Tibial nerve (tissue), 4 donors: ENCODE measurements at regions not wholly inside any gene's neighbourhood (a gene's known extent, or its start where the extent isn't known, plus 50 kb on each side); places are given as distances from the start of the nearest gene placed in this dataset.

Source experiments
- DNase-seq, 2 donors: peaks; one replicate each; pipeline ENCODE4 v3.0.0-alpha.2; 2019; ENCODE audit warnings: low spot score in 2 of 2
- H3K27ac ChIP-seq, 4 donors: fragments of 200-600 bp; sonication (generic) in 3 of 4; one replicate each; pipeline ENCODE4 v1.5.1; 2017 to 2019; ENCODE audit warnings: mild to moderate bottlenecking in 1 of 4
- H3K27me3 ChIP-seq, 2 donors: fragments of 200-600 bp; sonication (generic) in 1 of 2; one replicate each; pipeline versions ENCODE4 v1.5.1 to v1.6.0; 2017 to 2019
- H3K36me3 ChIP-seq, 3 donors: fragments of 200-600 bp; sonication (generic); one replicate each; pipeline ENCODE4 v1.5.1; 2018 to 2019
- H3K4me1 ChIP-seq, 4 donors: fragments of 200-600 bp; sonication (generic) in 3 of 4; one replicate each; pipeline ENCODE4 v1.5.1; 2017 to 2019
- H3K4me3 ChIP-seq, 4 donors: fragments of 200-600 bp; sonication (generic) in 3 of 4; one replicate each; pipeline ENCODE4 v1.5.1; 2017 to 2019; ENCODE audit warnings: mild to moderate bottlenecking in 1 of 4, moderate library complexity in 1 of 4
- H3K9me3 ChIP-seq, 4 donors: fragments of 200-600 bp; sonication (generic) in 3 of 4; one replicate each; pipeline ENCODE4 v1.5.1; 2017 to 2019
- EP300 ChIP-seq, 2 donors: sonication (generic); formaldehyde crosslinking; IDR thresholded peaks; one replicate each; pipeline ENCODE4 v1.6.1; 2017; ENCODE audit warnings: antibody characterized with exemption in 2 of 2, mild to moderate bottlenecking in 1 of 2
- POLR2A ChIP-seq, 2 donors: fragments of 450-650 bp; IDR thresholded peaks; one replicate each; pipeline ENCODE4 v1.6.1; 2017; ENCODE audit warnings: antibody characterized with exemption in 2 of 2, mild to moderate bottlenecking in 2 of 2, moderate library complexity in 2 of 2
- WGBS, 2 donors: methylation state at CpG; one replicate each; pipeline ENCODE4 v1.1.5; 2018; 5-methylcytosine and 5-hydroxymethylcytosine counted together
- TF ChIP-seq, protein P1 (sequence below), 5 experiments: fragments of 200-600 bp in 3 of 5; fragments of 450-650 bp in 2 of 5; sonication (generic) in 3 of 5; IDR thresholded peaks; one replicate each; pipeline ENCODE4 v1.5.1; 2016 to 2019; ENCODE audit warnings: antibody characterized with exemption in 5 of 5, mild to moderate bottlenecking in 3 of 5, moderate library complexity in 2 of 5

DNA sequence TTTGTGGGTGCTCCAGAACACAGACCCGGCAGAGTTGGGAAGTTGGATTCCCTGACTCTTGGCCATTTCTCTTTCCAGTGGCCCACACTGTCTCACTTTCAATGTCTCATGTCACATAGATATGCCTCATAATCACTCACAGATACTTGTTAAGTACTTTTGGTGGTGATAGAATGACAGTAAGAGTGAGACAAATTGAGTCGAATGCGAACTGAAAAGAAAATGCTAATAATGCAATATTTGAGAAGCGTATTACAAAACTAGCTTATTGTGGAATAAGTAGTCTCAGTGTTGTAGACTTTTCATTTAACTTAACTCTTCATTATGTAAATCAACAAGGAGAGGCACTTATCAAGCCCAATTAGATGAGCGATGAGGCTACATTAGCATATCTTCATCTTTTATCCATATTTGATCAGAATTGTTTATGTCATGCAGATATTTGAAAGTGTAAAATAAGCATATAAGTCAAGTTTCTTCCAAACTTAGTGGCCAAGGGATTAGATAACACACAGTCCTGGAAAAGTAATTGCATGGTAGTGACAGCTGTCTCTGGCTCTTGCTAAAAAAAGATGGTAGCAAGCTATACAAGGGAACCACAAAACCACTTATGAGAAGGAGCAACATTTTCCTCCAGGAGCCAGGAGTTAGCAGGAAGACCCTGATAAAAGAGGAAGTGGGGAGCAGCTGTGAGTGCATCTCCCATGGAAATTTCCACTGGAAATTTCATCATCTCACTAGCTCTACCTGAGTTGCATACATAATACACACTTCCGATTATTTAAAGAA, 243.6 kb downstream of the ARRDC4 start:
- no peak for DNase-seq
- 91 to 94% methylated on average over 6 of the region's 6 CpGs for WGBS, 2 donors
- Histone ChIP-seq H3K36me3 (no peaks in the 10 kb centered on the region), H3K4me3 (no peak overlapping the region), H3K27me3 (no peaks in the 10 kb centered on the region), H3K27ac (no peak overlapping the region), H3K4me1 (no peaks in the 10 kb centered on the region), H3K9me3 (no peaks in the 10 kb centered on the region)
- TF ChIP-seq EP300 (IDR thresholded peaks at IDR 0.05) (no peak), POLR2A (IDR thresholded peaks at IDR 0.05) (no peak)
- TF ChIP-seq, protein P1, sequence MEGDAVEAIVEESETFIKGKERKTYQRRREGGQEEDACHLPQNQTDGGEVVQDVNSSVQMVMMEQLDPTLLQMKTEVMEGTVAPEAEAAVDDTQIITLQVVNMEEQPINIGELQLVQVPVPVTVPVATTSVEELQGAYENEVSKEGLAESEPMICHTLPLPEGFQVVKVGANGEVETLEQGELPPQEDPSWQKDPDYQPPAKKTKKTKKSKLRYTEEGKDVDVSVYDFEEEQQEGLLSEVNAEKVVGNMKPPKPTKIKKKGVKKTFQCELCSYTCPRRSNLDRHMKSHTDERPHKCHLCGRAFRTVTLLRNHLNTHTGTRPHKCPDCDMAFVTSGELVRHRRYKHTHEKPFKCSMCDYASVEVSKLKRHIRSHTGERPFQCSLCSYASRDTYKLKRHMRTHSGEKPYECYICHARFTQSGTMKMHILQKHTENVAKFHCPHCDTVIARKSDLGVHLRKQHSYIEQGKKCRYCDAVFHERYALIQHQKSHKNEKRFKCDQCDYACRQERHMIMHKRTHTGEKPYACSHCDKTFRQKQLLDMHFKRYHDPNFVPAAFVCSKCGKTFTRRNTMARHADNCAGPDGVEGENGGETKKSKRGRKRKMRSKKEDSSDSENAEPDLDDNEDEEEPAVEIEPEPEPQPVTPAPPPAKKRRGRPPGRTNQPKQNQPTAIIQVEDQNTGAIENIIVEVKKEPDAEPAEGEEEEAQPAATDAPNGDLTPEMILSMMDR (IDR thresholded peaks at IDR 0.05) = no peak

DNA sequence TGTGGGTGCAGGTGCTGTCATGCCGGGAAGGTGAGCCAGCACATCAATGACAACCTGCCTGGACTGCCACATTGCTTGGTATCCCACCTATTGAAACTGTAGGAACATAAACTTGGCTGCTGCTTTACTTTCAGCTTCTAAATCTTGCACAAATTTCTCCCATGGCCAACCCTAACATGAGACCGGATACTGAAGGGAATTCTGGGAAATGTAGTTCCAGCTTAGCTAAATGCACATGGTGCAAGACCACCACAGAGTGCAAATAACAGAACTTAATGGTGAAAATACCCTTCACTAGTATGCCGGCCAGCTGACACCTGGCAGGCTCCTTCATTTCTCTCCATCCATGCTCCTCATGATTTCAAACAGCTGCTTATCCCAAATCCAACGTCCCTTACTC, 247.4 kb downstream of the ARRDC4 start:
- DNase-seq = no peak
- 73 to 81% methylated on average over 4 of the region's 4 CpGs for WGBS, 2 donors
- Histone ChIP-seq H3K9me3 (no peaks in the 10 kb centered on the region), H3K27me3 (no peaks in the 10 kb centered on the region), H3K4me1 (no peaks in the 10 kb centered on the region), H3K27ac (no peak overlapping the region), H3K4me3 (no peak overlapping the region), H3K36me3 (no peaks in the 10 kb centered on the region)
- TF ChIP-seq POLR2A (IDR thresholded peaks at IDR 0.05) (no peak), EP300 (IDR thresholded peaks at IDR 0.05) (no peak)
- TF ChIP-seq, protein P1 (IDR thresholded peaks at IDR 0.05) = no peak

DNA sequence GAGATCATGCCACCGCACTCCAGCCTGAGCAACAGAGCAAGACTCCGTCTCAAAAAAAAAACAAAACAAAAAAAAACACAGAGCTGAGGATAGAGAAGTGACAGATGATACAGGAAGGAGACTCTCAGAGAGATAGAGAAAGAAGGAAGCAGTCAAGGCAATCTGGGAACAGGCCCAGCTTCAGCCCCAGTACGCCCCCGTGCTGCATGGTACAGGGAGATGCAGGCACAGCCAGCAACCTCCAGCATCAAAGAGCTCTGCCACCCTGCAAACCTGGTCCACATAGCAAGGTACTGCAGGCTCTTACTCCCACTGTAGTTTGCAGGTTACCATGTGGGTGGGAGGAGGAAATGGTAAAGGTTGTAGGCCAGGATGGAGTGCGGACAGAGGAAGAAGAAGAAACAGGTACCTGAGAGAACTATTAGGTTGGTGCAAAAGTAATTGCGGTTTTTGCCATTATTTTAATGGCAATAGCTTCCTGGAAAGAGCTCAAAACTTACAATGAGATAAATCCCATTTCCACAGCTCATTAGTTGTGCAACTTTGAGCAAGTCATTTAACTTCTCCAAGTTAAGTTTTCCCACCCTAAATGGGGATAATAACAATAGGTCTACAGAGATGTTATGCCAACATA, 253.0 kb downstream of the ARRDC4 start:
- no peak for DNase-seq
- TF ChIP-seq EP300 (IDR thresholded peaks at IDR 0.05) (no peak), POLR2A (IDR thresholded peaks at IDR 0.05) (no peak)
- TF ChIP-seq, protein P1 (IDR thresholded peaks at IDR 0.05) = no peak

DNA sequence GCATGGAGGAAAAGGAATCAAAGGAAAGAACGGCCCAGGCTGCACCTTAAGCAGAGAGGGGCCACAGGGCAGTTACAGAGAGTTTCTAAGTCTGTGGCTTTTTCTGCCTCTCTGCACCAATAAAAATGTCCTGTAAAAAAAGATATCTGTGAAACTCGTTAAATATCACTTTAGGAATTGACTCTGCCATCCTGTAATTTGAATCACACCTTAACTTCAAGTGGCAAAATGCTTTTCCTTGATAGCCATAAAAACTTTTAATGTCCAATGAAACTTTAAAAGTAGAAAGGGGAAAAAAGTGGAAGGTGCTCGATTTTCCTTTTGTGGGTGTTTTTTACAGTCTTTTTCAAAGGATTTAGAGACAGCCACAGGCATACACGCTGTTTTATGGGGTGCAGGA, 255.7 kb downstream of the ARRDC4 start:
- Histone ChIP-seq H3K4me3 (no peak overlapping the region), H3K27ac (no peak overlapping the region), H3K27me3 (no peaks in the 10 kb centered on the region), H3K36me3 (no peaks in the 10 kb centered on the region), H3K9me3 (no peaks in the 10 kb centered on the region), H3K4me1 (no peaks in the 10 kb centered on the region)
- WGBS, 2 donors = 43 to 52% methylated on average over 4 of the region's 4 CpGs
- DNase-seq = no peak
- TF ChIP-seq, protein P1 (IDR thresholded peaks at IDR 0.05) = no peak
- no peak for TF ChIP-seq POLR2A (IDR thresholded peaks at IDR 0.05)
- TF ChIP-seq EP300 (IDR thresholded peaks at IDR 0.05) = no peak

More for the DNA sequence above, 253.0 kb downstream of the ARRDC4 start:
- Histone ChIP-seq H3K36me3 (no peaks in the 10 kb centered on the region), H3K27ac (no peak overlapping the region), H3K9me3 (no peaks in the 10 kb centered on the region), H3K4me1 (no peaks in the 10 kb centered on the region), H3K27me3 (no peaks in the 10 kb centered on the region), H3K4me3 (no peak overlapping the region)
- 84 to 88% methylated on average over 6 of the region's 6 CpGs for WGBS, 2 donors

DNA sequence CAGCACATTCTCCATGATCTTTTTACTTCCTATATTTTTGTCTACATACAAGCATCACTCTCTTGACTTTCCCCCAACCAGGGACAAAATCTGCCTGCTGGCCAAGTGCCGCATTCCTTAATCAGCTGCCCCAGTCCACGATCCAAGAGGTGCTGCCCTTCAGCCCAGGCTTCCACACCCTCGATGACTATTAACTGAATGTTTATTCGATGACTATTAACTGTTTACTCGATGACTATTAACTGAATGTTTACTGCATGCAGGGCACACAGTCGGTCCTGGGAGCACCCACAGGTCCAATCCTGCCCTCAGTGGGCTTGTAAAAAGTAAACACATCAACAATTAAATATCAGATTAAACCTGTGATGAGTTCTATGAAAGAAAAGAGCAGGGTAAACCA, 256.9 kb downstream of the ARRDC4 start:
- TF ChIP-seq, protein P1 (IDR thresholded peaks at IDR 0.05) = no peak
- whole genome bisulfite sequencing, 2 donors = 55 to 63% methylated on average over 6 of the region's 6 CpGs
- H3K36me3 ChIP-seq = no peaks in the 10 kb centered on the region
- DNase-seq = no peak
- H3K4me3 ChIP-seq = no peak overlapping the region
- H3K4me1 ChIP-seq = no peaks in the 10 kb centered on the region
- H3K27me3 ChIP-seq = no peaks in the 10 kb centered on the region
- H3K27ac ChIP-seq = no peak overlapping the region
- no peaks in the 10 kb centered on the region for H3K9me3 ChIP-seq
